ENCODE measurements at regions not wholly inside any gene's neighbourhood (a gene's known extent, or its start where the extent isn't known, plus 50 kb on each side); places are given as distances from the start of the nearest gene placed in this dataset.
"Not testable (repeated sequence)": the region's sequence is repeated elsewhere in the genome, so short reads cannot be mapped to it uniquely, and the experiment has no call there.

GRCh38 chr12:11446372-11446771, 51.0 kb upstream of the PRB2 start:
- no peak for DNase-seq

GRCh38 chr12:11457996-11458645, 62.8 kb upstream of the PRB2 start:
- DNase-seq = no peak

DNA sequence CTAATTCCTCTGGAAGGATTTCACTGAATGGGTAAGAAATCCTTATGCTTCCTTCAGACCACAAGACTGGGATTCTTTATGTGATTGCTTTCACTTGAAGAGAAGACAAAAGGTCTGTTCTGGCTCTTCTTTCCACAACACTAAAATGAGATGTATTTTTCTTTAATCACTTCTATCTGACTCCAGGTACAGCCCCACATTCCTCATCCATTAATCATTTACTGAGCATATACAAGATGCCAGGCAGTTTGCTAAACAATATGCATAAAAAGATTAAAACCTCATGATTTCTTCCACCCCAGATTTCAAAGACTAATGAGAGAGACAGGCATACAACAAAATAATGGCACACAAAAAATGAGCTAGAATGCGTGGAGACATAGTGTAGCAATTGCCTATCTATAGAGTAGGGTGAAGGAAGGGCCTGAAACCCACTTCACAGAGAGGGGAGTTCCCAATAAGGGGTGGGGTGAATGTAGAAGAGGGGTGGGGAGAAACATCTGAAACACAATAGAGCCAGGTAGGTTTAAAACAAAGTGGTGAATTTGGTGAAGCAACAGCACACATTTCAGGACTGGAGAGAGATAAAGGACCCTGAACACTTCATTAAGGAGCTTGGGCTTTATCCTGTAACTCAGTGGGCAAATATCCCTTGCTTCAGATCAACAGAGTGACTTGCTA, 65.1 kb upstream of the PRB2 start:
- no peak for DNase-seq

DNA sequence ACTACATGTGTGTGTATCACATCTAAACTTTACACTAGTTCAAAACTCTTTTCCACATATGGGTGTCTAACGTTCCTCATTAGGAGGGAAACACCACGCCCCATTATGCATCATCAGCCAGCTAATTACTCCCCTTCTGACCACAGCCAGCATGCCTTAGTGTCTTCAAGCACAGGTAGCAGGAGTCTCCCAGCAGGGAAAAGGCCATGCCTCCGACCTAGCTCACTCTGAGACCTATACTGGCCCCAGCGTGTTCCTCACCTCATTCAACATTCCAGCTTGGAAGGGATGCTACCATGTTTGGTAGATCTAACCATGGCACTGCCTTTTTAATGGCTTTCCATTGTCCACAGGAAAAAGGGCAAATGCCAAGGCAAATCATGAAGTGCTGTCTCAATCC, 66.1 kb upstream of the PRB2 start:
- no peak for DNase-seq

- no peak for DNase-seq
These were observed 81.7 kb upstream of the PRB2 start for GRCh38 chr12:11477110-11477509.

DNA sequence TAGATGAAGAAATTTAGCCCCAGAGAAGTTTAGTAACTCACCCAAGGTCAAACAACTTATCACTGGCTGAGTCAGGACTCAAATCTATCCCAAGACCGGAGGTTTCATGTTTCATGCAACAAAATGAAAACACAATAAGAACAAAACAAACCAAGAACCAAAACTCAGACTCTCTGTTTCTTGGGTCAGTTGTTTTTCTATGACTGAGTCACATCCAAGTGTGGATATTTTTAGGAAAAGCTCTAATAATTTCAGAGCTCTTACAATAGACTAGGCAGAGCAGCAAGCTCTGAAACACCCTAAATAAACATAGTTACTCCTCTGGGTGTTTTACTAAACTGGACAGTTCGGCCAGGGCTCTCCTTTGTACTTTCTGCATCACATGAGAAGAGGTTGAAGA, 87.6 kb upstream of the PRB2 start:
- DNase-seq = no peak

DNA sequence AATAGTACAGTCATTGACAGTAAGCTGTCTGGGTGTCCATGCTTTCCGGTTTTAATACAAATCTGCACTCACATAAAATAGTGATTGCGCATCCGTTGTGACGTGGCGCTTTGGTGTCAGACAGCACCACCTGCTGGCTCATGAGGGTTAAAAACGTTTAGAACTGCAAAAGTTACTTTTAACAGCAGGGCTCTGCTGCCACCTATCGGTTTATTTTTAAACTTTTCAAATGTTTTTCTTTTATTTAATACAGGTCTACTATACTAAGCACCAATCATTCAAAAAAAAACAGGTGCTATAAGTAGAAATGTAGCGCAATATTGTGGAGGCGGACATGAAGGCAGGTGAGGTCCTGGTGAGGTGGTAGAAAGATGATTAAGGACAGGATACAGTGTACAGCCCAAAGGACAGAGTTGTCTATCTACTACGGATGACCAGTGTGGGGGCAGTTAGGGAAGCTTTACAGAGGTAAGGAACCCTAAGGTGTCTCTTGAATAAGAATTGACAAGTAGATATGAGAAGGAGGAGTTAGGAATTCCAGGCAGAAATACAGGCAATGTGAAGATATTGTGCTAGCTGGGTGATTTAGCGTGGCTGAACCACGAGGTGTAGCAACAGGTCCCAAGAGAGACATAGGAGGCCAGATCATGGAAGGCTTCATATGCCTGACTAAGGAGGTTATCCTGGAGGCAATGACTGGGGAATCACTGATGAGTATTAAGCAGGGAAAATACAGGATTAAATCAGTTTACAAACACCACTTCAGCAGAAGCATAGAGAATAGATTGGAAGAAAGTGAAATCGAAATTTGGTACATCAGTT, 91.5 kb upstream of the PRB2 start:
- peak; percentile 82 to 85 for DNase-seq

DNA sequence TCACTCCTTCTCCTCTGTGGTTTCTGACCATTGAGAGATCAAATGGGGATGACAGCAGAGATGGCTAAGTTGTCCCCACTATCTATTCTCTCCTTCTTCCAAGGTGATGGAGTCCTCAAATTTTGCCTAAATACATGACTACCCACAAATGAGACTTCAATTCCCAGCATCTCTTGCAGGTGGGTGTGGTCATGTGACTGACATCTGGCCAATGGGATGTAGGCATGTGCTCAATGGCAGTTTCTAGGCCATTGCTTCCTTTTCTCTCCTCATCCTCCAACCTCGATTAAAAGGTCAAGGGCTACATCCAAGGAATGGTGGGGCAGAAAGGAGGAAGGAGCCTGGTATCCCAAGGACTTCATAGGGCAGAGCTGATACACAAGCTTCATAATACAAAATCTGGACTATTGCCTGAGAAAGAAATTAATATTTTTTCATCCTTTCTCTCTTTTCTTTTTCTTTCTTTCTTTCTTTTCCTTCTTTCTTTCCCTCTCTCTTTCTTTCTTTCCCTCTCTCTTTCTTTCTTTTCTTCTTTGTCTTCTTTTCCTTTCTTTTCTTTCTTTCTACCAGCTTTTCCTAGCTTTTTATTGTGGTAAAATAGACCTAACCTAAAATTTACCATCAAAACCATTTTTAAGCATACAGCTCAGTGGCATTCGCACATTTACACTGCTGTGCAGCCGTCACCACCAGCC, 100.9 kb upstream of the PRB2 start:
- DNase-seq = no peak

DNA sequence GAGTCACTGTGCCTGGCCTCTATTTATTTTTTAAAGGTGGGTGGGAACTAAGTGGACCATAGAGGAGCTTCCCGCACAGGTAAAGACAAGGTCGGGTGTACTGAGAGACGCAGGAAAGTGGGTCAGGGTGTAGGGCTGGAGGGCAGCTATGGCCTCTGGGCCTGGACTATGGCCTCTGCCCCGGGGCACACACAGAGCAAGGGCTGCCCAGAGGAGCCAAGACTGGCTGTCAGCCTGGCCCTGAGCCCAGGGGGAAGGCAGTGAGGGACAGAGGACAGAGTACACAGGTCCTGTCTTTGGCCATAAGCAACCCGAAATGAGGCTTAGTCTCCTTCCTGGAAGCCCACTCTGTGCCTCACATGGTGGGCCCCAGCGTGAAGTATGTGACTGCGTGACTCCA, 102.1 kb upstream of the PRB2 start:
- DNase-seq = no peak

GRCh38 chr12:11497995-11498394, 102.6 kb upstream of the PRB2 start:
- no peak for DNase-seq

GRCh38 chr12:11498574-11498973, 103.2 kb upstream of the PRB2 start:
- DNase-seq = not testable (repeated sequence)

DNA sequence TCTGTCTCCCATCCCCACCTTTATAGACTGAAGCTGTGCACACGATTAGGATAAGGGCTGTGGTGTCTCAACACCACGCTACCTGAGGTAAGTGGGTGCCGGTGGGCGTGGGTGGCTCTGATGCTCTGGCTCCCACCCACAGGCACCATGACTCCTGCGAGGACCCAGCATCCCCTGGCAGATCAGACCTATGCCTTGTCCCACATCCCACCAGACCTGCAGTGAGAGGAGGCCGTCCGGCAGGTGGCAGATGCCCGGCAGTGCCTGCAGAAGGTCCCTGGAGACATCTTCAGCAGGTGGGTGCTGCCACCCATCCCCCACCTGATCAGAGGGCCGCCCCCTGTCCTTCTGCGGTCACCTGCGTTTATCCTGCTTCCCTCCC, 104.4 kb upstream of the PRB2 start:
- no peak for DNase-seq

DNA sequence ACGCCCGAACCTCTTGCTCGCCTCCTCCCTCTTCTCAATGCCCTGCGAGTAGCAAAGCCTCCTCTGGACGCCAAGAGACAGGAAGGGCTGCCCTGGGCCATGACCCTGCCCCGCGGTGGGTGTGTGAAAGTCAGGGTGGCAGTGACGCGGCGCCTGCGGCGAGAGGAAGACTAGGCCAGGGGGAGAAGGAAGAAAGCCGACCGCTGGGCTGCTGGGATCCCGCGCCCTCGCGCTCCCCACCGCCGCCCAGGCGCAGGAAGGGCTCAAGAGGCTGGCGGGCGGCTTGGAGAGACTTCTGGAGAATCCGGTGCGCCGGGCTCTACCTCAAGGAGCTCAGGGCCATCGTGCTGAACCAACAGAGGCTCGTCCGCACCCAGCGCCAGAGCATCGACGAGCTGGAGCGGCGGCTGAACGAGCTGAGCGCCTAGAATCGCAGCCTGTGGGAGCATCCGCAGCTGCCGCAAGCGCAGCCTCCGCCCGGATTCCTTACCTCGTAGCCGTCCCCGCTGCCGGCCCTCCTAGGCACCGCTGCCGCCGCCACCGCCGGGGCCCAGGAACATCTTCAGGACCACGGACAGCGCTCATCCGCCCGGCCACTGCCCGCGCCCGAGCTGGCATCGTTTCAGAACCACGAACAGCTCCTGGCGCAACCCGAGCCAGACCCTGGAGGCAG, 105.0 kb upstream of the PRB2 start:
- DNase-seq = peak; percentile 61 to 67

DNA sequence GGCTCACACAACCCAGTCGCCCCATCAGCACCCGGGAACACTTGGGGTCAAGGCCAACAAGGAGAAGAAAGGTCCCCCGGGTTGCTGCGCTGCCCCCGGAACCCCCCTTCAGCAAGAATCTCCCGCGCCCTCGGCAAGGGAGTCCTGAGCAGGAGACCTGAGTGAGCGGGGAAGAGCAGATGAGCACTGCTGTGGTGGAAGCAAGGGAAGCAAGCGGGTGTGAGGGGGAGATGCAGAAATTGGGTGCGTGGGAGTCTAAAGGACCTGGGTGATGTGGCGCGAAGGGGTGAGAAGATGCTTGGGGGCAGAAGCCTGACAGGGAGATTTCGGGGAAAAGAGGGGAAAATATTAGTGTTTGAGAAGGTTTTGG, 105.5 kb upstream of the PRB2 start:
- no peak for DNase-seq

GRCh38 chr12:11508699-11509098, 113.3 kb upstream of the PRB2 start:
- DNase-seq = no peak

GRCh38 chr12:11509326-11509725, 114.0 kb upstream of the PRB2 start:
- DNase-seq = no peak

DNA sequence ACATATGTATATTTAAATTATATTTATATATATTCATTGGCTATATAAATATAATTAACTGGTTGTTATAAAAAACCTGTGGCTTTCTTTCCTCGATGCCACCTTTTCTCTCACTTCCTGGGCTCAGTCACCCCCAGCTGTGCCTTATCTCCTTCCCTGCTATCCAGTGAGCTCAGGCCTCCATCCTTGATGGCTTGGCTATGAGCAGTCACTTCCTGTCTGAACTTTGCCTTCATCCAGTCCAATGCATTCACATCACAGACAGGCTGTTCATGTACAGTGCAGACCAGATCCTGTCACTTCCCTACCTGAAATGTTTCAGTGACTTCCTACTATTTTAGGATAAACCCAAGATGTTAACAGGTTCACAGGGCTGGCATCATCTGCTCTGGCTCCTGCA, 115.3 kb upstream of the PRB2 start:
- no peak for DNase-seq

GRCh38 chr12:11513288-11513687, 117.9 kb upstream of the PRB2 start:
- no peak for DNase-seq

DNA sequence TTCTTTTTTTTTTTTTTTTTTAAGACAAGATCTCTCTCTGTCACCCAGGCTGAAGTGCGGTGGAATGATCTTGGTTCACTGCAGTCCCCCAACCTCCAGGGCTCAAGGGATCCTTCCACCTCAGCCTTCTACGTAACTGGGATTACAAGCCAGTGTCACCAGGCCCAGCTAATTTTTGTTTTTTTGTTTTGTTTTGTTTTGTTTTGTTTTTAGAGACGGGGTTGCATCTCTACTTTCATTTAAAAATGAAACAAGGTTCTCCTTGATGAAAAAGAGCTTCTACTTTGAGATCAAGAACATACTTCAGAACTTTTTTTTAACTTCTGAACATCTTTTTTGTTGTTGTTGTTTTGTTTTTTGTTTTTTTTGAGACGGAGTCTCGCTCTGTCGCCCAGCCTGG, 121.7 kb upstream of the PRB2 start:
- DNase-seq = no peak

DNA sequence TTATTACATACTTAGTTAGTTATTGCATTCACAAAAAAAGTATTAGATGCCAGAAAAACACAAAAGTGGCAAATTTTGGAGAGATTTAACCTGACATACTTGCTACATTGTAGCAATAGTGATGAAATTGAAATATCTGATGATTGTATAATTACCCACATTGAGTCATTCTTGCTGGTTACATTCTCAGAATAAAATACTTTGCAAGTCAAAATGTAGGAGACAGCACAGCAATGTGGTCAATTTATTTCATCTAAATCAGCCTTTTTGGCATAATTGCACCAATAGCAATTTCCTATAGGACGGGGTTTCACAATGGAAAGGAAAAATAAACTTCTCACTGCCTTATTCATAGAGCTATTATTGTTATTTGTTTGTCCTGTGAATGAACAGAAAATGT, 125.0 kb upstream of the ETV6 start:
- no peak for DNase-seq

DNA sequence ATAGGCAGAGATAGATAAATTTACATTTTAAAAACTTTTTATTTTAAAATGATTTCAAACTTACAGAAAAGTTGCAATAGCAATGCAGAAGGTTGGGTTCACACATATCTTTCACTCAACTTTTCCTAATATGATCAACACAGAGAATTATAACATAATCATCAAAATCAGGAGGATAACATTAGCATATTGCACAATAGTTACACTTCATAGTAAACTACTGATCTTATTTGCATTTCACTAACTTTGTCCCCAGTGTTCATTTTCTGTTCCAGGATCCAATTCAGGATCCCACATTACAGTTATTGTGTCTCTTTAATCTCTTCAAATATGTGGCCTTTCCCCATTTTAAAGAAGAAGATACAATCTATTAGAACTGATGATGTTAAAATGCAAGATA, 115.4 kb upstream of the ETV6 start:
- no peak for DNase-seq

- DNase-seq = no peak
These were observed 114.3 kb upstream of the ETV6 start for GRCh38 chr12:11535127-11535526.

- no peak for DNase-seq
These were observed 110.3 kb upstream of the ETV6 start for GRCh38 chr12:11539156-11539555.

Measured in CD4-positive, alpha-beta T cell treated with Interleukin-1 beta for 1 hour (primary cell).